SKM-1 treated with dmso at 0.1 percent for 144 hours (cell line): ENCODE measurements at regions not wholly inside any gene's neighbourhood (a gene's known extent, or its start where the extent isn't known, plus 50 kb on each side); places are given as distances from the start of the nearest gene placed in this dataset.

Source experiments
- DNase-seq: peaks from one replicate; lab custom pipeline; 2025; ENCODE audit not compliant: unreplicated experiment; lab: John Stamatoyannopoulos, UW

GRCh38 chr3:158961911-158962310 is 160.1 kb downstream of the MFSD1 start:
- DNase-seq: no peak

- no peak for DNase-seq
These were observed 168.2 kb downstream of the MFSD1 start for GRCh38 chr3:158970006-158970405.

GRCh38 chr3:158974904-158975303 is 173.1 kb downstream of the MFSD1 start:
- no peak for DNase-seq

- no peak for DNase-seq
These were observed 175.1 kb downstream of the MFSD1 start for GRCh38 chr3:158976966-158977365.

- DNase-seq: no peak
These were observed 175.6 kb downstream of the MFSD1 start for GRCh38 chr3:158977497-158977896.

- DNase-seq: no peak
These were observed 181.6 kb downstream of the MFSD1 start for GRCh38 chr3:158983216-158984099.

- DNase-seq: no peak
These were observed 189.4 kb downstream of the MFSD1 start for GRCh38 chr3:158991146-158991705.

- DNase-seq: no peak
These were observed 190.6 kb downstream of the MFSD1 start for GRCh38 chr3:158992463-158992862.

GRCh38 chr3:158994386-158994785 is 192.5 kb downstream of the MFSD1 start:
- DNase-seq: no peak

GRCh38 chr3:159001711-159002110 is 199.9 kb downstream of the MFSD1 start:
- DNase-seq: no peak

- DNase-seq: no peak
These were observed 203.3 kb downstream of the MFSD1 start for GRCh38 chr3:159005137-159005536.

- no peak for DNase-seq
These were observed 205.5 kb downstream of the MFSD1 start for GRCh38 chr3:159007331-159007730.

- DNase-seq: no peak
These were observed 206.5 kb downstream of the MFSD1 start for GRCh38 chr3:159008401-159008800.

- no peak for DNase-seq
These were observed 216.5 kb downstream of the MFSD1 start for GRCh38 chr3:159018341-159018740.

- DNase-seq: no peak
These were observed 223.9 kb downstream of the MFSD1 start for GRCh38 chr3:159025733-159026132.

- no peak for DNase-seq
These were observed 224.7 kb downstream of the MFSD1 start for GRCh38 chr3:159026510-159026909.

- DNase-seq: no peak
These were observed 226.9 kb downstream of the MFSD1 start for GRCh38 chr3:159028706-159029105.

GRCh38 chr3:159029306-159030026 is 227.6 kb downstream of the MFSD1 start:
- DNase-seq: no peak

- DNase-seq: no peak
These were observed 228.3 kb downstream of the MFSD1 start for GRCh38 chr3:159030138-159030670.

- DNase-seq: no peak
These were observed 229.2 kb downstream of the MFSD1 start for GRCh38 chr3:159030886-159031679.

- DNase-seq: no peak
These were observed 230.5 kb downstream of the MFSD1 start for GRCh38 chr3:159032311-159032710.
